Fibroblast of the aortic adventitia (primary cell): ENCODE measurements at regions not wholly inside any gene's neighbourhood (a gene's known extent, or its start where the extent isn't known, plus 50 kb on each side); places are given as distances from the start of the nearest gene placed in this dataset.
A peak's percentile ranks its signal among the peaks of the same experiment; 100 is the strongest.

Experiments
- DNase-seq: peaks from one replicate; pipeline ENCODE4 v3.0.0-alpha.2; 2010; ENCODE audit warnings: low read depth
- H3K4me3 ChIP-seq: 2 replicates; pipeline ENCODE4 v1.5.1; 2011; ENCODE audit warnings: low read depth, mild to moderate bottlenecking, control low read depth, low read length, moderate library complexity
- TF ChIP-seq, protein P1 (sequence below): IDR thresholded peaks from 2 replicates; pipeline ENCODE4 v1.5.1; 2011; ENCODE audit warnings: mild to moderate bottlenecking, low read length, control low read depth, inconsistent platforms; ENCODE audit not compliant: insufficient read depth

DNA sequence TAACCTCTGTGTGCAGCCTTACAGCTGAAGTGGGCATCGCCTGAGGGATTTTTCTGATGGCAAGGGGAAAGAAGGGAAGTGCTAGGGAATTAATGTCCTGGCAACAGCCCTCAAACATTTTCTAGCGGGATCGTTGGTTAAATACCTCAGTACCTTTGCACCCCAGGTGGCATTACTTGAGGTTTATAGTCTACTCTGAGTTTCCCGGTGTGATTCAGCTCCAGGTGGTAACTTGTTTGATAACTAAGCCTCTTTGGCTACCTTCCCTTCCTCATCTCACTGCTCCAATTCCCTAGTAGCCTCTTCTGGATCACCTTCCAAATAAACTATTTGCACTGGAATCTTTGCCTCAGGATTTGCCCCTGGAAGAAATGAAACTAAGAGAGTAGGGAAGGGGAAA is 237.0 kb upstream of the SSTR1 start:
- DNase-seq: no peak
- no peak overlapping the region for H3K4me3 ChIP-seq
- TF ChIP-seq, protein P1, sequence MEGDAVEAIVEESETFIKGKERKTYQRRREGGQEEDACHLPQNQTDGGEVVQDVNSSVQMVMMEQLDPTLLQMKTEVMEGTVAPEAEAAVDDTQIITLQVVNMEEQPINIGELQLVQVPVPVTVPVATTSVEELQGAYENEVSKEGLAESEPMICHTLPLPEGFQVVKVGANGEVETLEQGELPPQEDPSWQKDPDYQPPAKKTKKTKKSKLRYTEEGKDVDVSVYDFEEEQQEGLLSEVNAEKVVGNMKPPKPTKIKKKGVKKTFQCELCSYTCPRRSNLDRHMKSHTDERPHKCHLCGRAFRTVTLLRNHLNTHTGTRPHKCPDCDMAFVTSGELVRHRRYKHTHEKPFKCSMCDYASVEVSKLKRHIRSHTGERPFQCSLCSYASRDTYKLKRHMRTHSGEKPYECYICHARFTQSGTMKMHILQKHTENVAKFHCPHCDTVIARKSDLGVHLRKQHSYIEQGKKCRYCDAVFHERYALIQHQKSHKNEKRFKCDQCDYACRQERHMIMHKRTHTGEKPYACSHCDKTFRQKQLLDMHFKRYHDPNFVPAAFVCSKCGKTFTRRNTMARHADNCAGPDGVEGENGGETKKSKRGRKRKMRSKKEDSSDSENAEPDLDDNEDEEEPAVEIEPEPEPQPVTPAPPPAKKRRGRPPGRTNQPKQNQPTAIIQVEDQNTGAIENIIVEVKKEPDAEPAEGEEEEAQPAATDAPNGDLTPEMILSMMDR: no peak

GRCh38 chr14:37972941-37973887 is 234.5 kb upstream of the SSTR1 start:
- H3K4me3 ChIP-seq: no peak overlapping the region
- TF ChIP-seq, protein P1: no peak
- DNase-seq: no peak

GRCh38 chr14:37974421-37974820 is 233.3 kb upstream of the SSTR1 start:
- H3K4me3 ChIP-seq: no peak overlapping the region
- TF ChIP-seq, protein P1: no peak
- DNase-seq: no peak

GRCh38 chr14:37977481-37977880 is 230.2 kb upstream of the SSTR1 start:
- H3K4me3 ChIP-seq: no peak overlapping the region
- TF ChIP-seq, protein P1: no peak
- no peak for DNase-seq

DNA sequence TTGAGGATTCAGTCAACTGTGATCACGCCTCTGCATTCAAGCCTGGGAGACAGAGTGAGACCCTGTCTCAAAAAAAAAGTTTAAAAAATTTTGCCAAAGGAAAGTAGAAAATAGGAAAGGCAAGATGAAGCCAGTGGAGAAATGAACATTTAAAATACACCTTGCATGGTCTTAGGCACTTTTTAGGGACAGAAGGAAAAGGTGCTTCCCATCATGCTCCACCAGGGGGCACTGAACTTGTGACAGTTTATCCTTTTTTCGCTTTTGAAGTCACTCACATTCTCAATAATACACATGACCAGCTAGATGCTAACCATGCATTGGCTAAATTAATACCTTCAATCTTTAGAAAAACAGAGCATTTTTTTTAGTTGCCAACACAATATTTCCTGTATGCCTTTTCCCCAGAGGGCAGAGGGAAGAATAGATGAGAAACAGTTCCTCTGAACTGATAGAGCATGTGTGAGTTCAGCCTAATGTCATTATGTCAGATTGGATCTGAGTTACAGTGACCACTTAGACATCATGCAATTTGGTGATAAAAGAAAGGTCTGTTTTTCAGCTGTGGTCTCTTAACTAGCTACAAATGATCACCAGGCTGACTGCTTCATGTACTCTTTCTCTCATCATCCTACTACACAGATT is 221.8 kb upstream of the SSTR1 start:
- no peak overlapping the region for H3K4me3 ChIP-seq
- TF ChIP-seq, protein P1: peak; percentile 47
- peak; percentile 28 for DNase-seq

GRCh38 chr14:37988472-37988871 is 219.2 kb upstream of the SSTR1 start:
- no peak for DNase-seq
- TF ChIP-seq, protein P1: no peak

More at GRCh38 chr14:37988472-37988871, 219.2 kb upstream of the SSTR1 start:
- H3K4me3 ChIP-seq: no peak overlapping the region
